Fibroblast of pulmonary artery (primary cell): ENCODE measurements at regions not wholly inside any gene's neighbourhood (a gene's known extent, or its start where the extent isn't known, plus 50 kb on each side); places are given as distances from the start of the nearest gene placed in this dataset.

Experiments used
- DNase-seq: peaks from one replicate; pipeline ENCODE4 v3.0.0-alpha.2; 2010; ENCODE audit warnings: low read depth
- H3K4me3 ChIP-seq: replicated peaks from 2 replicates; pipeline ENCODE4 v1.5.1; 2011; ENCODE audit warnings: low read depth, mild to moderate bottlenecking, control low read depth, low read length, moderate library complexity
- TF ChIP-seq, protein P1 (sequence below): IDR thresholded peaks from 2 replicates; pipeline ENCODE4 v1.5.1; 2011; ENCODE audit warnings: mild to moderate bottlenecking, control low read depth, low read length, inconsistent platforms; ENCODE audit errors: missing control alignments

DNA sequence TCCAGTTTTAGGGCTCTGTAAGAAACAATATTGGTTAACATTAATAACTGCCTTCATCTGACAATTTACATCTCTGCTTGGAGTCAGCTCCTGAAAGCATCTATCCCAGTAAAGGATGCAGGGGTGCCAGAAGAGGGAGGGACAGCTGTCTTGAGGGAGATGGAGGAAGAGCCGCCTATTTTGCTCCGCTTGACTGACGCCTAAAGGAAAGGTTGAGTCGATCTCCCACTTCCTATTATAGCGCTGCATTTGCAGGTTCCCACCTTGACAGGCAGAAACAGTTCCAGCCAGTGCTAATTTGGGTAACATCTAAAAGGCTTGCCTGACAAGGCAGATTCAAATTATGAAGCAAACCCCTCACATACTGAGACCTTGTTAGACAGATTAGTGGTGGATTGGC lies 374.6 kb downstream of the SPATA31D1 start:
- DNase-seq, result no peak
- H3K4me3 ChIP-seq, result no peak overlapping the region
- TF ChIP-seq, protein P1, sequence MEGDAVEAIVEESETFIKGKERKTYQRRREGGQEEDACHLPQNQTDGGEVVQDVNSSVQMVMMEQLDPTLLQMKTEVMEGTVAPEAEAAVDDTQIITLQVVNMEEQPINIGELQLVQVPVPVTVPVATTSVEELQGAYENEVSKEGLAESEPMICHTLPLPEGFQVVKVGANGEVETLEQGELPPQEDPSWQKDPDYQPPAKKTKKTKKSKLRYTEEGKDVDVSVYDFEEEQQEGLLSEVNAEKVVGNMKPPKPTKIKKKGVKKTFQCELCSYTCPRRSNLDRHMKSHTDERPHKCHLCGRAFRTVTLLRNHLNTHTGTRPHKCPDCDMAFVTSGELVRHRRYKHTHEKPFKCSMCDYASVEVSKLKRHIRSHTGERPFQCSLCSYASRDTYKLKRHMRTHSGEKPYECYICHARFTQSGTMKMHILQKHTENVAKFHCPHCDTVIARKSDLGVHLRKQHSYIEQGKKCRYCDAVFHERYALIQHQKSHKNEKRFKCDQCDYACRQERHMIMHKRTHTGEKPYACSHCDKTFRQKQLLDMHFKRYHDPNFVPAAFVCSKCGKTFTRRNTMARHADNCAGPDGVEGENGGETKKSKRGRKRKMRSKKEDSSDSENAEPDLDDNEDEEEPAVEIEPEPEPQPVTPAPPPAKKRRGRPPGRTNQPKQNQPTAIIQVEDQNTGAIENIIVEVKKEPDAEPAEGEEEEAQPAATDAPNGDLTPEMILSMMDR, result no peak

DNA sequence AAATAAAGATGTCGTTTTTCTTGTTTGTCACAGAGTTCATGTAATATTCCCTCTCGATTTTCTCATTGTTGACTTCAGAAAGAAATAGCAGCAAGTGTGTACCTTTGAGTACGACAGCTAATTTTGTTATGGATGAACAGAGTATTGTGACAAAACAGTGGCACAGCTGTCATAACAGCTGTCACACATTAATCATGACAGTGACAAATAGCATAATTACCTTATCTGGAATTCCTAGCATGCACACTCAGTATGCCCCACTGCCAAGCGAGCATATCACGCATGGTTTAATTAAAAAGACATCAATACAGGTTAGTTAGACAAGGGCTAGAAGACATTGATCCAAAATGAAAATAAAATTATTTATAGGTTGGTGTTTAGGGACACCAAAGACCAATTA lies 375.1 kb downstream of the SPATA31D1 start:
- H3K4me3 ChIP-seq, result no peak overlapping the region
- DNase-seq, result no peak
- TF ChIP-seq, protein P1, result no peak

DNA sequence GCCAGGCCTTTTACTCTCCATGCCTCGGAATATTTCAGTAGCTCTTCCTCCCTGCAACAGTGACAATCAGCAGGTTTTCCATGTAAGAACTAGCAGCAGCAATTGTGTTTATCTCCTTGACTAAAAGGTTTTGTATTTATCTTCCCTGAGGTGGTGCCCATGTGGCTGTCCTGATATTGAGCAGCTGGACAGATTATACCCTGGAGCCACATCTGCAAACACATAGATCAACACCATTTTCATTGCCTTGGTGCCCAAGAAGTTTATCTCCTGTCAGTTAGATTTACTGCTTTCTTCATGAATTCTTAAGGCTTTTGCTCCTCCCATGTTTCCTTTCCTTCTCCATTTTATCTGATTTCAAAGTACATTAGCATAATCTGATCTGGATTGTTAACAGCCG lies 378.4 kb downstream of the SPATA31D1 start:
- no peak overlapping the region for H3K4me3 ChIP-seq
- TF ChIP-seq, protein P1, result no peak
- DNase-seq, result no peak

DNA sequence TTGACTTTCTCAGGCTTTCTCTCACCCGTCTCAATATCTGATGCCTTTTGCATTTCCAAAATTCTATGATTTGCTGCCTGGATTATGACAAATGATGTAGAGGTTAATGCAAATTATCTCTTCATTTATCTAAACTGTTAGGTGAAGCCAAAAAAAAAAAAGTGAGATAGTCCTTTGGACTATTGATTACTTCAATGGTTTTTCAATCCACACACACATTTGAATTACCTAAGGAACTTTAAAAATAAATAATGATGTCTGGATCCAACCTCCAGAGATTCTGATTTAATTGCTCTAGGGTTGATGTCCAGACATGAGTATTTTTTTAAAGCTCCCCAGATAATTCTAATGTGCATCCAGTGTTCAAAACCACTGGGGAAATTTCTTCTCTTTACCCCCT lies 379.4 kb downstream of the SPATA31D1 start:
- DNase-seq, result no peak
- TF ChIP-seq, protein P1, result no peak
- no peak overlapping the region for H3K4me3 ChIP-seq

DNA sequence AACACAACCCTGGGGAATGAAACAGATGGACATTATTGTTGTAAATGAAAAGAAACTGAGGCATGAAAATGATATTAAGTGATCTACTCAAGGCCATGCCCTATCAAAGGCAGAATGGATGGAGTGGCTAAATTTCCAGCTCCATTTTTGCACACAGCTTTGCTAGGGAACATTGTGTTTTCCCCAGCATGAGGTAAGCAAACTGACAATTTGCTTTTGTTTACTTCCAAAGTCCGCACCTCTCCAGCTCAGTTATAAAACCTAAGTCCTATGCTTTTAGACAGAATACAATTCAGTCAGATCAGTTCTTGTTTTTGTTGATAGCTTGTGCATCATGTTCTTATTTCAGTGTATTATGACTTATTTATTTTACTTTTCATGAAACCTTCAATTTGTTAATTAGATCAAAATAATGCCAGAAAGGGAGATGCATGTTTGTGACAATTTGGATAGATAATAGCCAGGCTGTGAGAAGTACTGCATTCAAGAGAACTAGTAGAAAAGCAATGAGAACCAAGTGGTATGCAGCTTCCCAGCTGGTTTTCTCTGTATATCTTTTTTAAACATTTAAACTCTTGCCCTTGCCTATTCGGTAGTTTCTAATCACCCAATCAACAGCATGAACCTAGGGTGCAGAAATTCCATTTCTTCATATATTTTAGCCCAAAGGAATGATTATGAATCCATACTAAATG lies 380.8 kb downstream of the SPATA31D1 start:
- DNase-seq, result no peak
- no peak overlapping the region for H3K4me3 ChIP-seq
- TF ChIP-seq, protein P1, result no peak

DNA sequence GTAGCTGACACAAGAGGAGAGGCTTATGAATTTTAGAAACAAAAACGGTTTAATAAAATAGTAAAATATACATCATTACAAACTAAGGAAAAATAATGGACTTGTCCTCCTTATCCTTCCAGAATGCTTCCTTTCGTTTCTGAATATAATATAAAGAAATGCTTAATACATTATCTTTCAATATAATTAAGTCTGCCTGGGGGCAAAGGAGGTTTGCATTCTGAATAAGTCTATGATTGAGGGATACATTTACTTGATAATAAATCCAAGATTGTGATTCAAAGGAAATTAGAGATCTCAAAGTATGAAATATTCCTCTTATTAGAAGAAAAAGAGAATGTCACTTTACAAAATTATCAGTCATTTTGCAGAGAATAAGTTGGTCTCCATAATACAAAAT lies 386.5 kb downstream of the SPATA31D1 start:
- TF ChIP-seq, protein P1, result no peak
- H3K4me3 ChIP-seq, result no peak overlapping the region
- DNase-seq, result no peak

DNA sequence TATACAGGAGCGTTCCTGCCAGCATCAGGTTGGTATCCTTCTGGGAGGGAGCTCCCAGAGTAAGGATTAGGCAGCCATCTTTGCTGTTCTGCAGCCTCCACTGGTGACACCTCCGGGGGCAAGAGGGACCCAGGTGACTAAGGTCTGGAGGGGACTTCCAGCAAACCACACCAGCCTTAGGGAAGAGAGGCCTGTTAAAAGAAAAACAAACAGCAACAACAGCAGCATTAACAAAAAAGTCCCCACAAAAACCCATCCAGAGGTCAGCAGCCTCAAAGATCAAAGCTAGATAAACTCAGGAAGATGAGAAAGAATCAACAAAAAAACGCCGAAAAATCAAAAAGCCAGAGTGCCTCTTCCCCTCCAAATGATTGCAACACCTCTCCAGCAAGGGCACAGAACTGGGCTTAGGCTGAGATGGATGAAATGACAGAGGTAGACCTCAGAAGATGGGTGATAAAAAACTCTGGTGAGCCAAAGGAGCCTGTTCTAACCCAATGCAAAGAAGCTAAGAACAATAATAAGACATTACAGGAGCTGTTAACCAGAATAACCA lies 388.2 kb downstream of the SPATA31D1 start:
- no peak overlapping the region for H3K4me3 ChIP-seq
- TF ChIP-seq, protein P1, result no peak
- DNase-seq, result no peak
